GM23338 (cell line): ENCODE measurements at regions not wholly inside any gene's neighbourhood (a gene's known extent, or its start where the extent isn't known, plus 50 kb on each side); places are given as distances from the start of the nearest gene placed in this dataset.

Experiments
- ATAC-seq: fragments of 200-7000 bp; cut with Tn5 transposase; 3 replicates; pipeline ENCODE4 v1.9.1; 2020
- DNase-seq: peaks from one replicate; pipeline ENCODE4 v3.0.0-alpha.2; 2015; ENCODE audit warnings: low spot score
- H2AFZ ChIP-seq: fragments of 200-600 bp; sonication (generic); 2 replicates; pipeline ENCODE4 v1.8.0; 2016; ENCODE audit warnings: antibody characterized with exemption, mild to moderate bottlenecking, moderate library complexity
- H3F3A ChIP-seq: fragments of 200-600 bp; sonication (generic); replicated peaks from 2 replicates; pipeline ENCODE4 v1.8.0; 2017; ENCODE audit warnings: antibody characterized with exemption, mixed run types, low read depth
- H3K27ac ChIP-seq: fragments of 200-600 bp; sonication (generic); 2 replicates; pipeline ENCODE4 v1.6.1; 2016; ENCODE audit warnings: low read depth
- H3K27me3 ChIP-seq: fragments of 200-600 bp; sonication (generic); 2 replicates; pipeline ENCODE4 v1.8.0; 2016; ENCODE audit warnings: mild to moderate bottlenecking, mixed run types, moderate library complexity; ENCODE audit not compliant: insufficient read depth
- H3K36me3 ChIP-seq: fragments of 200-600 bp; sonication (generic); 2 replicates; pipeline ENCODE4 v1.8.0; 2016; ENCODE audit warnings: mild to moderate bottlenecking; ENCODE audit not compliant: insufficient read depth
- H3K4me1 ChIP-seq: fragments of 200-600 bp; sonication (generic); 2 replicates; pipeline ENCODE4 v1.8.0; 2016; ENCODE audit warnings: mild to moderate bottlenecking, moderate library complexity; ENCODE audit not compliant: insufficient read depth
- H3K4me2 ChIP-seq: fragments of 200-600 bp; sonication (generic); 2 replicates; pipeline ENCODE4 v1.7.1; 2017; ENCODE audit warnings: mixed run types
- H3K4me3 ChIP-seq: fragments of 200-600 bp; sonication (generic); 2 replicates; pipeline ENCODE4 v1.6.1; 2016; ENCODE audit warnings: mixed run types
- H3K79me2 ChIP-seq: fragments of 200-600 bp; sonication (generic); replicated peaks from 2 replicates; pipeline ENCODE4 v1.8.0; 2017; ENCODE audit warnings: mild to moderate bottlenecking; ENCODE audit not compliant: insufficient read depth
- H3K9me2 ChIP-seq: fragments of 200-600 bp; sonication (generic); 2 replicates; pipeline ENCODE4 v1.8.0; 2017; ENCODE audit not compliant: insufficient read depth
- H4K20me1 ChIP-seq: fragments of 200-600 bp; sonication (generic); replicated peaks from 2 replicates; pipeline ENCODE4 v1.8.0; 2017; ENCODE audit warnings: mild to moderate bottlenecking; ENCODE audit not compliant: insufficient read depth
- H3K27ac Mint-ChIP-seq: 2 replicates; pipeline ENCODE4 v1.8.0; 2020; ENCODE audit warnings: inconsistent platforms, mild to moderate bottlenecking, moderate library complexity, mixed read lengths
- H3K27me3 Mint-ChIP-seq: 3 replicates; pipeline ENCODE4 v1.8.0; 2022; ENCODE audit warnings: low read depth, mild to moderate bottlenecking, moderate library complexity, mixed read lengths, inconsistent platforms; ENCODE audit not compliant: insufficient read depth, poor library complexity
- H3K36me3 Mint-ChIP-seq: 3 replicates; pipeline ENCODE4 v1.8.0; 2021; ENCODE audit warnings: low read depth, mild to moderate bottlenecking, inconsistent platforms, moderate library complexity, mixed read lengths
- H3K4me1 Mint-ChIP-seq: 3 replicates; pipeline ENCODE4 v1.8.0; 2020; ENCODE audit warnings: mild to moderate bottlenecking, inconsistent platforms, mixed read lengths
- H3K4me3 Mint-ChIP-seq: 3 replicates; pipeline ENCODE4 v1.8.0; 2021; ENCODE audit warnings: moderate library complexity, mild to moderate bottlenecking, inconsistent platforms, mixed read lengths
- H3K9me3 Mint-ChIP-seq: 3 replicates; pipeline ENCODE4 v1.8.0; 2020; ENCODE audit warnings: moderate library complexity, mild to moderate bottlenecking, inconsistent platforms, mixed read lengths
- CREB1 ChIP-seq: fragments of 250-450 bp; sonication (Bioruptor Pico); IDR thresholded peaks from 2 replicates; pipeline ENCODE4 v1.5.0; 2020; ENCODE audit warnings: low read depth, mild to moderate bottlenecking, moderate library complexity
- CTCF ChIP-seq, 2 experiments: fragments of 200-600 bp in 1 of 2; sonication (generic) in 1 of 2; conservative IDR thresholded peaks; 2 replicates each; pipeline versions ENCODE4 v1.5.1 to v1.6.1; 2016 to 2017; ENCODE audit warnings: antibody characterized with exemption in 2 of 2, low read depth in 2 of 2, mild to moderate bottlenecking in 2 of 2, moderate library complexity in 1 of 2
- EZH2phosphoT487 ChIP-seq: fragments of 200-600 bp; sonication (generic); IDR thresholded peaks from one replicate; pipeline ENCODE4 v1.8.1; 2018; ENCODE audit warnings: antibody characterized with exemption; ENCODE audit not compliant: unreplicated experiment
- JUNB ChIP-seq: IDR thresholded peaks from one replicate; pipeline ENCODE4 v1.6.1; 2016; ENCODE audit warnings: antibody characterized with exemption; ENCODE audit not compliant: unreplicated experiment
- NANOG ChIP-seq: IDR thresholded peaks from 2 replicates; pipeline ENCODE4 v1.6.1; 2016; ENCODE audit warnings: antibody characterized with exemption, borderline replicate concordance
- POLR2AphosphoS5 ChIP-seq: IDR thresholded peaks from 2 replicates; pipeline ENCODE4 v1.6.1; 2016; ENCODE audit warnings: antibody characterized with exemption, low read depth
- REST ChIP-seq: IDR thresholded peaks from one replicate; pipeline ENCODE4 v1.6.1; 2018; ENCODE audit warnings: antibody characterized with exemption; ENCODE audit not compliant: unreplicated experiment
- STAT1 ChIP-seq: IDR thresholded peaks from one replicate; pipeline ENCODE4 v1.6.1; 2016; ENCODE audit warnings: antibody characterized with exemption; ENCODE audit not compliant: unreplicated experiment
- ZNF114 ChIP-seq: fragments of 250-450 bp; sonication (Bioruptor Pico); IDR thresholded peaks from 2 replicates; pipeline ENCODE4 v1.5.0; 2020; ENCODE audit warnings: mild to moderate bottlenecking, moderate library complexity
- ZNF331 ChIP-seq: fragments of 250-450 bp; sonication (Bioruptor Pico); IDR thresholded peaks from 2 replicates; pipeline ENCODE4 v1.5.0; 2020; ENCODE audit warnings: low read depth, mild to moderate bottlenecking, moderate library complexity
- ZNF462 ChIP-seq: fragments of 250-450 bp; sonication (Bioruptor Pico); IDR thresholded peaks from 2 replicates; pipeline ENCODE4 v1.5.0; 2020; ENCODE audit warnings: mild to moderate bottlenecking, moderate library complexity

- Mint-ChIP-seq H3K4me1 (peaks cover 29% of the 10 kb centered on the region), H3K36me3 (peaks cover 20% of the 10 kb centered on the region), H3K9me3 (peaks cover 23% of the 10 kb centered on the region), H3K4me3 (no peak overlapping the region), H3K27me3 (no peaks in the 10 kb centered on the region), H3K27ac (no peak overlapping the region)
- no peaks in the 10 kb centered on the region for H3F3A ChIP-seq
- H3K27me3 ChIP-seq, result no peaks in the 10 kb centered on the region
- H3K4me1 ChIP-seq, result peaks cover 21% of the 10 kb centered on the region
- H3K9me2 ChIP-seq, result no peaks in the 10 kb centered on the region
- no peak overlapping the region for H3K4me2 ChIP-seq
- DNase-seq (no peak), ATAC-seq (no peak)
- no peak overlapping the region for H2AFZ ChIP-seq
- H3K79me2 ChIP-seq, result no peaks in the 10 kb centered on the region
- no peaks in the 10 kb centered on the region for H4K20me1 ChIP-seq
- H3K27ac ChIP-seq, result no peak overlapping the region
- no peak for TF ChIP-seq POLR2AphosphoS5
- no peak for TF ChIP-seq STAT1
- no peak for TF ChIP-seq CTCF (conservative IDR thresholded peaks at IDR 0.05; ENCODE audit: low read depth in 2 of 2)
- TF ChIP-seq REST, result no peak
- no peak for TF ChIP-seq NANOG
- no peak for TF ChIP-seq CREB1 (CRISPR knock-in tag)
- TF ChIP-seq ZNF114 (CRISPR knock-in tag), result no peak
- no peak for TF ChIP-seq ZNF462 (CRISPR knock-in tag)
- TF ChIP-seq ZNF331 (CRISPR knock-in tag), result no peak
- no peak for TF ChIP-seq EZH2phosphoT487
- TF ChIP-seq JUNB, result no peak
- H3K4me3 ChIP-seq, result no peak overlapping the region
- H3K36me3 ChIP-seq, result no peaks in the 10 kb centered on the region
These were observed 143.6 kb downstream of the SLC38A4 start for GRCh38 chr12:46682148-46682547.
